ENCODE measurements at regions not wholly inside any gene's neighbourhood (a gene's known extent, or its start where the extent isn't known, plus 50 kb on each side); places are given as distances from the start of the nearest gene placed in this dataset.

DNA sequence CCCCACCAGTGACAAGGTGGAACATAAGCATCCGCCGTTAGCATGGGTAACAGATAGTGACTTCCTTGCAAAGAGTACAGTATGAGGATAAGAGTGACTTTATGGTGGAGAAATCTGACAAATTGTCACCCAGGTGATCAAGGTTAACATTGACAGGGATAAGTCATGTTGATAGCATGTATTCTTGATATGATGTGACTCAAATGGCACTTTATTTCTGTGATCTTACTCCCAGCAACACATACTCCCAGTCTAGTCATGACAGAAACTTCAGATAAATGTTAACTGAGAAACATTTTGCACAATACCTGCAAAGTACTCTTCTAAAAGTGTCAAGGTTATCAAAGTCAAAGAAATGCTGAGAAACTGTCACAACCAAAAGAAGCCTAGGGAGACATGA is 588.6 kb upstream of the KIF2B start:
- H3K4me3 ChIP-seq (ENCODE audit: low read depth in 2 of 2, low read length in 1 of 2), result no peak overlapping the region
- no peaks in the 10 kb centered on the region for H3K79me2 ChIP-seq (ENCODE audit: insufficient read depth)
- TF ChIP-seq, protein P1, sequence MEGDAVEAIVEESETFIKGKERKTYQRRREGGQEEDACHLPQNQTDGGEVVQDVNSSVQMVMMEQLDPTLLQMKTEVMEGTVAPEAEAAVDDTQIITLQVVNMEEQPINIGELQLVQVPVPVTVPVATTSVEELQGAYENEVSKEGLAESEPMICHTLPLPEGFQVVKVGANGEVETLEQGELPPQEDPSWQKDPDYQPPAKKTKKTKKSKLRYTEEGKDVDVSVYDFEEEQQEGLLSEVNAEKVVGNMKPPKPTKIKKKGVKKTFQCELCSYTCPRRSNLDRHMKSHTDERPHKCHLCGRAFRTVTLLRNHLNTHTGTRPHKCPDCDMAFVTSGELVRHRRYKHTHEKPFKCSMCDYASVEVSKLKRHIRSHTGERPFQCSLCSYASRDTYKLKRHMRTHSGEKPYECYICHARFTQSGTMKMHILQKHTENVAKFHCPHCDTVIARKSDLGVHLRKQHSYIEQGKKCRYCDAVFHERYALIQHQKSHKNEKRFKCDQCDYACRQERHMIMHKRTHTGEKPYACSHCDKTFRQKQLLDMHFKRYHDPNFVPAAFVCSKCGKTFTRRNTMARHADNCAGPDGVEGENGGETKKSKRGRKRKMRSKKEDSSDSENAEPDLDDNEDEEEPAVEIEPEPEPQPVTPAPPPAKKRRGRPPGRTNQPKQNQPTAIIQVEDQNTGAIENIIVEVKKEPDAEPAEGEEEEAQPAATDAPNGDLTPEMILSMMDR (IDR thresholded peaks at IDR 0.05), result no peak
- DNase-seq, result no peak
- WGBS (ENCODE audit: low lambda C conversion rate), result 62% methylated on average over 2 of the region's 2 CpGs
- H3K9me3 ChIP-seq, result 0 out of 2 replicates have a peak, but pooled peaks cover 4% of the 10 kb centered on the region
- H3K4me2 ChIP-seq, result no peak overlapping the region
- H3K27me3 ChIP-seq (ENCODE audit: insufficient read depth), result no peaks in the 10 kb centered on the region
- POLR2A ChIA-PET, result no interaction called here
- H3K27ac ChIP-seq (ENCODE audit: low read depth in 2 of 2, low read length in 1 of 2), result no peak overlapping the region
- no peaks in the 10 kb centered on the region for H3K36me3 ChIP-seq (replicated peaks in 1 of 2; ENCODE audit: control insufficient read depth in 1 of 2, insufficient read depth in 2 of 2, low read length in 1 of 2)
- no peaks in the 10 kb centered on the region for H3K9me2 ChIP-seq
- CTCF ChIA-PET, result no interaction called here
- H2AFZ ChIP-seq (ENCODE audit: low read depth), result no peak overlapping the region
- no peaks in the 10 kb centered on the region for H4K20me1 ChIP-seq (ENCODE audit: insufficient read depth)
- H3K4me1 ChIP-seq (ENCODE audit: control insufficient read depth in 1 of 2, insufficient read depth in 2 of 2, low read depth in 1 of 2, low read length in 1 of 2), result no peaks in the 10 kb centered on the region
- H3K9ac ChIP-seq, result no peak overlapping the region
- H3F3A ChIP-seq (replicated peaks; ENCODE audit: insufficient read depth), result no peaks in the 10 kb centered on the region

GRCh38 chr17:53227514-53227913 is 595.2 kb upstream of the KIF2B start:
- Histone ChIP-seq H3F3A (replicated peaks; ENCODE audit: insufficient read depth) (no peaks in the 10 kb centered on the region), H3K9me2 (no peaks in the 10 kb centered on the region), H3K4me2 (no peak overlapping the region), H3K27me3 (ENCODE audit: insufficient read depth) (no peaks in the 10 kb centered on the region), H3K79me2 (ENCODE audit: insufficient read depth) (no peaks in the 10 kb centered on the region), H3K9ac (no peak overlapping the region), H4K20me1 (ENCODE audit: insufficient read depth) (no peaks in the 10 kb centered on the region), H2AFZ (ENCODE audit: low read depth) (no peak overlapping the region), H3K4me1 (ENCODE audit: control insufficient read depth in 1 of 2, insufficient read depth in 2 of 2, low read depth in 1 of 2, low read length in 1 of 2) (no peaks in the 10 kb centered on the region), H3K27ac (ENCODE audit: low read depth in 2 of 2, low read length in 1 of 2) (no peak overlapping the region), H3K4me3 (ENCODE audit: low read depth in 2 of 2, low read length in 1 of 2) (no peak overlapping the region), H3K36me3 (replicated peaks in 1 of 2; ENCODE audit: control insufficient read depth in 1 of 2, insufficient read depth in 2 of 2, low read length in 1 of 2) (no peaks in the 10 kb centered on the region), H3K9me3 (no peaks in the 10 kb centered on the region; the same call in 1 of the 2 replicates)
- ChIA-PET POLR2A (no interaction called here), CTCF (no interaction called here)
- DNase-seq, result no peak
- 30% methylated on average over 2 of the region's 2 CpGs for WGBS (ENCODE audit: low lambda C conversion rate)
- TF ChIP-seq CHD2 (IDR thresholded peaks at IDR 0.05; ENCODE audit: low read length, partially characterized antibody) (no peak), RFX5 (IDR thresholded peaks at IDR 0.05; ENCODE audit: low read length) (no peak), JUND (IDR thresholded peaks at IDR 0.05) (no peak), SMC3 (IDR thresholded peaks at IDR 0.05; ENCODE audit: low read depth, low read length) (no peak), YY1 (IDR thresholded peaks at IDR 0.05; ENCODE audit: low read depth) (no peak), RAD21 (IDR thresholded peaks at IDR 0.05; ENCODE audit: low read length) (no peak), GABPA (IDR thresholded peaks at IDR 0.05; ENCODE audit: low read depth) (no peak), TCF12 (IDR thresholded peaks at IDR 0.05) (no peak), MEF2A (IDR thresholded peaks at IDR 0.05; ENCODE audit: borderline replicate concordance, low read depth) (no peak), PBX3 (IDR thresholded peaks at IDR 0.05) (no peak), SIN3A (IDR thresholded peaks at IDR 0.05; ENCODE audit: borderline replicate concordance, low read depth, low read length) (no peak), ZBTB33 (IDR thresholded peaks at IDR 0.05; ENCODE audit: borderline replicate concordance, low read depth) (no peak)
- TF ChIP-seq, protein P2, sequence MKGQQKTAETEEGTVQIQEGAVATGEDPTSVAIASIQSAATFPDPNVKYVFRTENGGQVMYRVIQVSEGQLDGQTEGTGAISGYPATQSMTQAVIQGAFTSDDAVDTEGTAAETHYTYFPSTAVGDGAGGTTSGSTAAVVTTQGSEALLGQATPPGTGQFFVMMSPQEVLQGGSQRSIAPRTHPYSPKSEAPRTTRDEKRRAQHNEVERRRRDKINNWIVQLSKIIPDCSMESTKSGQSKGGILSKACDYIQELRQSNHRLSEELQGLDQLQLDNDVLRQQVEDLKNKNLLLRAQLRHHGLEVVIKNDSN (IDR thresholded peaks at IDR 0.05; ENCODE audit: borderline replicate concordance, low read depth), result no peak
